SU-DHL-6 (cell line): ENCODE measurements at regions not wholly inside any gene's neighbourhood (a gene's known extent, or its start where the extent isn't known, plus 50 kb on each side); places are given as distances from the start of the nearest gene placed in this dataset.

Experiments
- CTCF ChIP-seq: fragments of 200-600 bp; sonication (generic); IDR thresholded peaks from one replicate; pipeline ENCODE4 v1.5.1; 2017; ENCODE audit warnings: antibody characterized with exemption, mild to moderate bottlenecking, low read length, moderate library complexity; ENCODE audit not compliant: insufficient read depth, poor library complexity, severe bottlenecking
- EZH2phosphoT487 ChIP-seq: fragments of 200-600 bp; sonication (generic), shearing (Covaris generic); conservative IDR thresholded peaks from 2 replicates; pipeline ENCODE4 v1.6.1; 2018; ENCODE audit warnings: mild to moderate bottlenecking, antibody characterized with exemption, low read length, moderate library complexity, mixed read lengths

GRCh38 chr1:195328681-195329080, 1279.6 kb downstream of the KCNT2 start:
- TF ChIP-seq CTCF (no peak), EZH2phosphoT487 (no peak)
